SK-N-SH treated with all-trans-retinoic acid at 6 μM for 48 hours (cell line): ENCODE measurements at regions not wholly inside any gene's neighbourhood (a gene's known extent, or its start where the extent isn't known, plus 50 kb on each side); places are given as distances from the start of the nearest gene placed in this dataset.

Experiments
- ARNTL ChIP-seq: fragments of 450-650 bp; formaldehyde crosslinking; IDR thresholded peaks from 2 replicates; pipeline ENCODE4 v1.5.0; 2020; ENCODE audit warnings: low read depth, mild to moderate bottlenecking, moderate library complexity, borderline replicate concordance
- PPARA ChIP-seq: fragments of 250-450 bp; sonication (Bioruptor Pico); IDR thresholded peaks from 2 replicates; pipeline ENCODE4 v1.5.0; 2020; ENCODE audit warnings: mild to moderate bottlenecking, borderline replicate concordance
- TOX ChIP-seq: fragments of 250-450 bp; sonication (Bioruptor Pico); IDR thresholded peaks from 2 replicates; pipeline ENCODE4 v1.8.0; 2021; ENCODE audit warnings: mild to moderate bottlenecking, moderate library complexity, borderline replicate concordance
- TSHZ2 ChIP-seq: fragments of 250-450 bp; sonication (Bioruptor Pico); IDR thresholded peaks from 2 replicates; pipeline ENCODE4 v1.5.0; 2020; ENCODE audit warnings: mild to moderate bottlenecking, moderate library complexity
- ZC3H10 ChIP-seq: fragments of 250-450 bp; sonication (Bioruptor Pico); IDR thresholded peaks from 2 replicates; pipeline ENCODE4 v1.5.1; 2021; ENCODE audit warnings: mild to moderate bottlenecking, moderate library complexity
- ZFP30 ChIP-seq: fragments of 450-650 bp; formaldehyde crosslinking; IDR thresholded peaks from 2 replicates; pipeline ENCODE4 v1.5.0; 2022; ENCODE audit warnings: mild to moderate bottlenecking, moderate library complexity

- TF ChIP-seq TSHZ2 (CRISPR knock-in tag) (no peak), ZC3H10 (no peak), ARNTL (CRISPR knock-in tag) (no peak), ZFP30 (CRISPR knock-in tag) (no peak), TOX (CRISPR knock-in tag) (no peak), PPARA (CRISPR knock-in tag) (no peak)
Observed at GRCh38 chr1:229993060-229993459, 74.0 kb upstream of the GALNT2 start.
